ENCODE measurements at regions not wholly inside any gene's neighbourhood (a gene's known extent, or its start where the extent isn't known, plus 50 kb on each side); places are given as distances from the start of the nearest gene placed in this dataset.

- TF ChIP-seq POLR2AphosphoS5 (IDR thresholded peaks at IDR 0.05), result no peak
- no peak for TF ChIP-seq CTCF (IDR thresholded peaks at IDR 0.05 in 8 of 11, conservative IDR thresholded peaks at IDR 0.05 in 3 of 11)
- TF ChIP-seq POLR2A (IDR thresholded peaks at IDR 0.05), result no peak
Observed at GRCh38 chr12:72836194-72836593, 564.0 kb downstream of the TRHDE start.

Data from spleen (tissue), 7 donors.